Right lobe of liver (tissue), 6 donors: ENCODE measurements at regions not wholly inside any gene's neighbourhood (a gene's known extent, or its start where the extent isn't known, plus 50 kb on each side); places are given as distances from the start of the nearest gene placed in this dataset.

Experiments used
- ATAC-seq, 4 donors: fragments of 200-7000 bp; cut with Tn5 transposase; one replicate each; pipeline ENCODE4 v1.9.1; 2020; ENCODE audit warnings: mild to moderate bottlenecking in 4 of 4, moderate library complexity in 4 of 4
- DNase-seq, 3 donors: peaks; one replicate each; pipeline ENCODE4 v3.0.0-alpha.2; 2020
- H3K27ac ChIP-seq, 3 donors: fragments of 200-600 bp; one replicate each; pipeline ENCODE4 v1.8.0; 2022
- H3K27me3 ChIP-seq, 2 donors: fragments of 200-600 bp; one replicate each; pipeline ENCODE4 v1.8.0; 2022
- H3K36me3 ChIP-seq, 4 donors: fragments of 200-600 bp; sonication (generic) in 1 of 4; one replicate each; pipeline versions ENCODE4 v1.5.1 to v1.8.0; 2017 to 2022; ENCODE audit warnings: control low read depth in 1 of 4
- H3K4me1 ChIP-seq, 4 donors: fragments of 200-600 bp; sonication (generic) in 1 of 4; one replicate each; pipeline versions ENCODE4 v1.5.1 to v1.8.0; 2017 to 2022; ENCODE audit warnings: control low read depth in 1 of 4
- H3K4me3 ChIP-seq, 3 donors: fragments of 200-600 bp; one replicate each; pipeline ENCODE4 v1.8.0; 2022
- H3K9me3 ChIP-seq, 4 donors: fragments of 200-600 bp; sonication (generic) in 1 of 4; one replicate each; pipeline versions ENCODE4 v1.5.1 to v1.8.0; 2017 to 2022; ENCODE audit warnings: control low read depth in 1 of 4
- POLR2A ChIP-seq: fragments of 450-650 bp; IDR thresholded peaks from one replicate; pipeline ENCODE4 v1.6.1; 2017; ENCODE audit warnings: antibody characterized with exemption, mild to moderate bottlenecking
- WGBS: methylation state at CpG from one replicate; pipeline ENCODE4 v1.1.6; 2018; ENCODE audit warnings: low coverage, low lambda C conversion rate; ENCODE audit not compliant: insufficient coverage; ENCODE audit errors: missing lambda C conversion rate; 5-methylcytosine and 5-hydroxymethylcytosine counted together
- intact Hi-C, 2 donors: fragments of 100-400 bp; cut with DNase I; formaldehyde crosslinking; loops; one replicate each; pipeline versions ENCODE4 v1.11.2 to v1.14.1; 2022
- TF ChIP-seq, protein P1 (sequence below), 4 donors: fragments of 200-600 bp in 3 of 4; fragments of 450-650 bp in 1 of 4; IDR thresholded peaks; one replicate each; pipeline versions ENCODE4 v1.5.1 to v1.8.0; 2016 to 2022; ENCODE audit warnings: antibody characterized with exemption in 4 of 4, mild to moderate bottlenecking in 2 of 4
- donor health status: DM: no; HTN: yes; CAD: no.
- donor health status: DM: no; HTN: no; CAD: no.
- donor health status: DM: no; HTN: no; CAD: no.
- donor health status: DM: no; HTN: yes; CAD: no.
- donor health status: DM: no; HTN: yes; CAD: no.

DNA sequence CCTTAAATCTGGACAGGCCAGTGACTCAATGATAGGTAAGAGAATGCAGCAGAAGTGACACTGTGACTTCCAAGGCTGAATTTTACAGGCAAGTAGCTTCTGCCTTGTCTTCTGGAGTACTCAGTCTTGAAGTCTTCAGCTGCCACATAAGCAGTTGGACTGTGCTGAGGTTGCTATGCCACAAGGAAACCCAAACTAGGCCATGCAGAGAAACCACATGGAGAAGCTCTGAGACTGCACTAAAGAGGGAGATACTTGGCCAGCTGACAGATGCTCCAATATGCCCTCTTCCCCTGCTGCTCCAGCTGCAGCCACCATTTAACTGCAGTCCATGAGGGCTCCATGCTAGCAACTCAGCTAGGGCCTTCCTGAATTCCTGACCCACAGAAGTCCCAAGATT is 119.4 kb upstream of the GADL1 start:
- ATAC-seq (no peak), DNase-seq (no peak)
- Histone ChIP-seq H3K9me3 (no peaks in the 10 kb centered on the region), H3K27me3 (no peaks in the 10 kb centered on the region), H3K27ac (no peak overlapping the region), H3K36me3 (no peaks in the 10 kb centered on the region), H3K4me1 (no peaks in the 10 kb centered on the region), H3K4me3 (no peak overlapping the region)
- intact Hi-C loops: no loop called here
- TF ChIP-seq POLR2A: no peak
- TF ChIP-seq, protein P1, sequence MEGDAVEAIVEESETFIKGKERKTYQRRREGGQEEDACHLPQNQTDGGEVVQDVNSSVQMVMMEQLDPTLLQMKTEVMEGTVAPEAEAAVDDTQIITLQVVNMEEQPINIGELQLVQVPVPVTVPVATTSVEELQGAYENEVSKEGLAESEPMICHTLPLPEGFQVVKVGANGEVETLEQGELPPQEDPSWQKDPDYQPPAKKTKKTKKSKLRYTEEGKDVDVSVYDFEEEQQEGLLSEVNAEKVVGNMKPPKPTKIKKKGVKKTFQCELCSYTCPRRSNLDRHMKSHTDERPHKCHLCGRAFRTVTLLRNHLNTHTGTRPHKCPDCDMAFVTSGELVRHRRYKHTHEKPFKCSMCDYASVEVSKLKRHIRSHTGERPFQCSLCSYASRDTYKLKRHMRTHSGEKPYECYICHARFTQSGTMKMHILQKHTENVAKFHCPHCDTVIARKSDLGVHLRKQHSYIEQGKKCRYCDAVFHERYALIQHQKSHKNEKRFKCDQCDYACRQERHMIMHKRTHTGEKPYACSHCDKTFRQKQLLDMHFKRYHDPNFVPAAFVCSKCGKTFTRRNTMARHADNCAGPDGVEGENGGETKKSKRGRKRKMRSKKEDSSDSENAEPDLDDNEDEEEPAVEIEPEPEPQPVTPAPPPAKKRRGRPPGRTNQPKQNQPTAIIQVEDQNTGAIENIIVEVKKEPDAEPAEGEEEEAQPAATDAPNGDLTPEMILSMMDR (IDR thresholded peaks at IDR 0.05): no peak

DNA sequence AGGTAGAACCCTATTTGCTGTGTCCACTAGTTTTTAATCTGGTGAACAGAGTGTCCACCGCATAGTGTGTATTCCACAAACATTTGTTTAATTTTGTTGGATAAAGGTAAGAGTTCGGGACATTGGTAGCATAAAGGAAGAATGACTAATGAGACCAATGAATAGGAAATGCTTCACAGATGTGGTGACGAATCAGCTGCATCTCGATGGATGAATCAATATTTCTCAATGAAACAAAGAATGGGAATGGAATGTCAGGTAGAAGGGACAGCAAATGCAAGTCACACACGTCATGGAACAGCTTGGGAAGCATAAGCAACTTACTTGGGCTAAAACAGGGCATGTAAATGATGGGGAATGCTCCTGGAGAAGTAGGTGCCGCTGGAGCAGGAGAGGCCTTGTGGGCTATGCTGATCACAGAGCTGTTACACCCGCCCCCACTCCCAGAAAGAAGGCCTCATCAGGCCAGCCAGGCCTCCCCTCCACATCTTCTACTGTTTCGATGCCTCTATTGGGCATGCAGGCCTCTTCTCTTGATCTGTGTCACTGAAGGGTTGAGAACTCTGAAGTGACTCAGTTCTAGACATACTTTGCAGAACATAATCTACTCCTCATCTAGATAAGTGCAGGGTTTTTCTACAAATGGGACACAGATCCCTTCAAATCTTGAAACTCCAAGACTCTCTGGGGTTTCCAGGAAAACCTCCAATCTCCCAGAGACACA is 120.0 kb upstream of the GADL1 start:
- Histone ChIP-seq H3K27ac (no peak overlapping the region), H3K27me3 (no peaks in the 10 kb centered on the region), H3K36me3 (no peaks in the 10 kb centered on the region), H3K4me1 (no peaks in the 10 kb centered on the region), H3K4me3 (no peak overlapping the region), H3K9me3 (no peaks in the 10 kb centered on the region)
- no peak for DNase-seq
- intact Hi-C loops: no loop called here
- WGBS: 82% methylated on average over 4 of the region's 8 CpGs
- no peak for ATAC-seq
- no peak for TF ChIP-seq POLR2A
- TF ChIP-seq, protein P1 (IDR thresholded peaks at IDR 0.05): no peak

DNA sequence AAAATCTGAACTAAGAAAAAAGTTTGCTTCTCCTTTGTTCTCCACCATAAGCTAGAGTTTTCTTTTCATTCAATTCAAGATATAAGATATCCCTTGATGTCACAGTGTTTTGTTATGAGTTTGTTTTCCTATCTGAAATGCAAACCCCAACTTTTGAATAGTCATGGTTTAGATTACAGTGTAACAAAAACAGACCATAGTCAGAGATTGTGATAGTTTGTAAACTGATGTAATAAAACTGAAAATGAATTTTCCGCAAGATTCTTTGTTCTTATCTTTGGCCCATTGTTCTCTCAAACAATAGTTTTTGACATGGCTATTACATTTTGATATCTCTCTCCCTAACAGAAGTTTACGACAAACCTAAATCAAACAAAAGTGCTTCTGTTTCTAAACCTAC is 121.7 kb upstream of the GADL1 start:
- no peak for DNase-seq
- intact Hi-C loops: no loop called here
- no peaks in the 10 kb centered on the region for H3K27me3 ChIP-seq
- no peaks in the 10 kb centered on the region for H3K4me1 ChIP-seq
- H3K4me3 ChIP-seq: no peak overlapping the region
- WGBS: 71% methylated on average over 2 of the region's 2 CpGs
- H3K27ac ChIP-seq: no peak overlapping the region
- no peaks in the 10 kb centered on the region for H3K9me3 ChIP-seq
- ATAC-seq: no peak
- no peaks in the 10 kb centered on the region for H3K36me3 ChIP-seq
- TF ChIP-seq, protein P1 (IDR thresholded peaks at IDR 0.05): no peak
- no peak for TF ChIP-seq POLR2A

DNA sequence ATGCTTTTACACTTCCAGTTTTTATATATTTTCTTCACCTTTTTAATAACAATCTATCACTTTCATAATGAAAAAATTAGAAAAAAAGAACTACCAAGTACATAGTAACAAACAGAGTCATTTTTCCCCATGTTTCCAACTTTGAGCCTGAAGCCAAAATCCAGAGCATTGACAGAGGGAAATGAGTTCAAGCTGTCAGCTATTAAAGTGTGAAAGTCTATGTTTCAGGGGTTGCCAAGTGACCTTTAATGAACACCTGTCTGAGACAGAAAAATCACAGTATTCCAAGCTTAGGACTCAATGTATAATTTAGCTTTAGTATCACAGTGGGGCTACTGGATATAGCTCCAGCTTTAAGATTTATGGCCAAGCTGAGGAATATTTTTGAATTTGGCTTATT is 128.3 kb upstream of the GADL1 start:
- Histone ChIP-seq H3K9me3 (no peaks in the 10 kb centered on the region), H3K27ac (no peak overlapping the region), H3K4me1 (no peaks in the 10 kb centered on the region), H3K4me3 (no peak overlapping the region), H3K36me3 (no peaks in the 10 kb centered on the region), H3K27me3 (no peaks in the 10 kb centered on the region)
- DNase-seq (no peak), ATAC-seq (no peak)
- intact Hi-C loops: no loop called here
- TF ChIP-seq POLR2A: no peak
- TF ChIP-seq, protein P1 (IDR thresholded peaks at IDR 0.05): no peak

DNA sequence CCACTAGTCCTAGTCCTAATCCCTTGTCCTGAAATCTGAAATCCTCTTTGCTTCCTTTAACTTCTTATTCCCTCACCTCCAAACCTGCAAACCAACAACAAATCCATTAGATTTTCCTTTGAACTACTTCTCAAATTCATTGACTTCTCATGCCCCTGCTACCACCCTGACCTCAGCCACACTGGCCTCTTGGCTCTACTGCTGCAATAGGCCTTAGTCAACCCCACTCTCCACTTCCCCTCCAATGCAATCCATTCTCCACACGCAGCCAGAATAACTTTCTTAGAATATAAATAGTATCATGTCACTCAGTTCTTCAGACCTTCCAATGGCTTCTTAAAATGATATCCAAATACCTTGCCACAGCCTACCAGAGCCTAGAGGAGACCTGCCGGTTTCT is 131.1 kb upstream of the GADL1 start:
- Histone ChIP-seq H3K4me3 (no peak overlapping the region), H3K9me3 (no peaks in the 10 kb centered on the region), H3K27ac (no peak overlapping the region), H3K36me3 (no peaks in the 10 kb centered on the region), H3K4me1 (no peaks in the 10 kb centered on the region), H3K27me3 (no peaks in the 10 kb centered on the region)
- no peak for ATAC-seq
- DNase-seq: no peak
- TF ChIP-seq, protein P1 (IDR thresholded peaks at IDR 0.05): no peak
- TF ChIP-seq POLR2A: no peak
- WGBS: 83% methylated on average over 2 of the region's 2 CpGs
- intact Hi-C loops: no loop called here
